Muscle layer of duodenum (tissue), 2 donors: ENCODE measurements at regions not wholly inside any gene's neighbourhood (a gene's known extent, or its start where the extent isn't known, plus 50 kb on each side); places are given as distances from the start of the nearest gene placed in this dataset.

Experiments
- H3K27ac ChIP-seq: one replicate; pipeline ENCODE4 v1.7.0; 2013; ENCODE audit warnings: mild to moderate bottlenecking, low read length
- H3K27me3 ChIP-seq: one replicate; pipeline ENCODE4 v1.7.0; 2013; ENCODE audit warnings: low read depth, mild to moderate bottlenecking, control low read depth, low read length
- H3K36me3 ChIP-seq, 2 donors: one replicate each; pipeline ENCODE4 v1.7.0; 2013; ENCODE audit warnings: low read length in 2 of 2, control low read depth in 1 of 2, mild to moderate bottlenecking in 1 of 2; ENCODE audit not compliant: insufficient read depth in 2 of 2, control insufficient read depth in 1 of 2
- H3K4me1 ChIP-seq, 2 donors: one replicate each; pipeline ENCODE4 v1.7.0; 2013; ENCODE audit warnings: low read length in 2 of 2, mild to moderate bottlenecking in 2 of 2, control low read depth in 1 of 2, moderate library complexity in 1 of 2; ENCODE audit not compliant: insufficient read depth in 2 of 2, control insufficient read depth in 1 of 2
- H3K4me3 ChIP-seq, 2 donors: one replicate each; pipeline ENCODE4 v1.7.0; 2013; ENCODE audit warnings: low read length in 2 of 2, low read depth in 1 of 2, mild to moderate bottlenecking in 1 of 2
- H3K9me3 ChIP-seq, 2 donors: one replicate each; pipeline ENCODE4 v1.7.0; 2013; ENCODE audit warnings: low read length in 2 of 2, control low read depth in 1 of 2, mild to moderate bottlenecking in 1 of 2; ENCODE audit not compliant: control insufficient read depth in 1 of 2
- donor health status: healthy.

- H3K4me1 ChIP-seq, result no peaks in the 10 kb centered on the region
- no peaks in the 10 kb centered on the region for H3K36me3 ChIP-seq
- H3K9me3 ChIP-seq, result peaks cover 0 to 17% of the 10 kb centered on the region in 2 donors
Measured at GRCh38 chr4:100754751-100755150, 236.9 kb upstream of the EMCN start.

GRCh38 chr4:100746141-100746739 lies 228.4 kb upstream of the EMCN start:
- no peaks in the 10 kb centered on the region for H3K36me3 ChIP-seq
- no peaks in the 10 kb centered on the region for H3K27me3 ChIP-seq
- H3K9me3 ChIP-seq, result no peaks in the 10 kb centered on the region
- H3K4me1 ChIP-seq, result no peaks in the 10 kb centered on the region
- no peak overlapping the region for H3K27ac ChIP-seq
- H3K4me3 ChIP-seq, result no peak overlapping the region

More at GRCh38 chr4:100754751-100755150, 236.9 kb upstream of the EMCN start:
- H3K27me3 ChIP-seq, result no peaks in the 10 kb centered on the region
- no peak overlapping the region for H3K27ac ChIP-seq
- no peak overlapping the region for H3K4me3 ChIP-seq

- no peak overlapping the region for H3K27ac ChIP-seq
- H3K9me3 ChIP-seq, result no peaks in the 10 kb centered on the region
- H3K4me1 ChIP-seq, result no peaks in the 10 kb centered on the region
Measured at GRCh38 chr4:100742045-100742444, 224.2 kb upstream of the EMCN start.

GRCh38 chr4:100739426-100739825 lies 221.6 kb upstream of the EMCN start:
- no peaks in the 10 kb centered on the region for H3K4me1 ChIP-seq
- no peak overlapping the region for H3K27ac ChIP-seq
- H3K9me3 ChIP-seq, result no peaks in the 10 kb centered on the region
- H3K4me3 ChIP-seq, result no peak overlapping the region
- no peaks in the 10 kb centered on the region for H3K27me3 ChIP-seq
- no peaks in the 10 kb centered on the region for H3K36me3 ChIP-seq

More at GRCh38 chr4:100742045-100742444, 224.2 kb upstream of the EMCN start:
- Histone ChIP-seq H3K27me3 (no peaks in the 10 kb centered on the region), H3K36me3 (no peaks in the 10 kb centered on the region), H3K4me3 (no peak overlapping the region)

GRCh38 chr4:100738196-100739165 lies 220.7 kb upstream of the EMCN start:
- no peaks in the 10 kb centered on the region for H3K27me3 ChIP-seq
- H3K9me3 ChIP-seq, result no peaks in the 10 kb centered on the region
- no peaks in the 10 kb centered on the region for H3K36me3 ChIP-seq
- no peak overlapping the region for H3K4me3 ChIP-seq
- H3K27ac ChIP-seq, result peak overlapping the region; percentile 20
- no peaks in the 10 kb centered on the region for H3K4me1 ChIP-seq

- Histone ChIP-seq H3K4me1 (no peaks in the 10 kb centered on the region), H3K4me3 (no peak overlapping the region), H3K36me3 (no peaks in the 10 kb centered on the region), H3K27me3 (no peaks in the 10 kb centered on the region), H3K27ac (no peak overlapping the region), H3K9me3 (no peaks in the 10 kb centered on the region)
Measured at GRCh38 chr4:100736641-100737451, 219.0 kb upstream of the EMCN start.

DNA sequence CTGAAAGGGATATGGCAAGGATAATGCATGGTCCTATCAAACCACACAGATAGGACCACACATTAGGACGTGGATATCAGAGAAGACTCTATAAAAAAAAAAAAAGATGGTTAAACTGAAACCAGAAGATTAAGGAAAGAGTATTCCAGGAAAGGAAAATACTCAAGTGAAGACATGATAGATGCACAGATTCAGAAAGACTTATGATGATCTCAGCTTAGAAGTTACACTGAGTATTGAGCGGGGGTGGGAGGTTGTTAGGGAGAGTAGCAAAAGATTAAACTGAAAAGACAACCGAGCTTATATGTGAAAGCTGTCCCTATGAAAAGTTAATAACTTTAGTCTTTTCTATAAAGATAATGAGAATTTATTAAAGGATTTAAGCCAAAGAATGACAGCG lies 211.0 kb upstream of the EMCN start:
- no peaks in the 10 kb centered on the region for H3K36me3 ChIP-seq
- no peak overlapping the region for H3K27ac ChIP-seq
- H3K9me3 ChIP-seq, result no peaks in the 10 kb centered on the region
- H3K27me3 ChIP-seq, result no peaks in the 10 kb centered on the region
- H3K4me1 ChIP-seq, result no peaks in the 10 kb centered on the region
- no peak overlapping the region for H3K4me3 ChIP-seq

- H3K27me3 ChIP-seq, result no peaks in the 10 kb centered on the region
- H3K9me3 ChIP-seq, result no peaks in the 10 kb centered on the region
- H3K27ac ChIP-seq, result no peak overlapping the region
- H3K36me3 ChIP-seq, result no peaks in the 10 kb centered on the region
- no peak overlapping the region for H3K4me3 ChIP-seq
- H3K4me1 ChIP-seq, result no peaks in the 10 kb centered on the region
Measured at GRCh38 chr4:100722866-100723459, 205.1 kb upstream of the EMCN start.

DNA sequence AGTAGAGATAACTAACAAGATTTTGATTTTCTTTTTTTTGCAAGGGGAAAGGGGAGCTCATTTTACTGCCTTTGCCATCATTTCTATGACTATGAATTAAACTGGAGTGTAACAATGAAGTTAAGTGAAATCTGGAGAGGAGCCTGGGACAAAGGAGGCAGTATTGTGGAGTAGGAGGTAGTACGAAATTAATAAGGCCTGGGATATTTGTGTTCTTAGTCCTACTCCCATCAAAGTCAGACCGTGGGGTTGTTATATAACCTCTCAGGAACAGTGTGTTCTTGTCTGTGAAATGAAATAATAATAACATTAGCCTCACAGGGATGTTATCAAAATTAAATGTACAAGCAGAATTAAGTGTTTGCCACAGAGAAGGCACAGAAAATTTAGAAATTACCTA lies 204.3 kb upstream of the EMCN start:
- H3K27me3 ChIP-seq, result no peaks in the 10 kb centered on the region
- no peaks in the 10 kb centered on the region for H3K9me3 ChIP-seq
- no peaks in the 10 kb centered on the region for H3K4me1 ChIP-seq
- no peaks in the 10 kb centered on the region for H3K36me3 ChIP-seq
- H3K4me3 ChIP-seq, result no peak overlapping the region
- no peak overlapping the region for H3K27ac ChIP-seq

GRCh38 chr4:100721490-100721889 lies 203.7 kb upstream of the EMCN start:
- Histone ChIP-seq H3K27me3 (no peaks in the 10 kb centered on the region), H3K9me3 (no peaks in the 10 kb centered on the region), H3K4me3 (no peak overlapping the region), H3K4me1 (no peaks in the 10 kb centered on the region), H3K36me3 (no peaks in the 10 kb centered on the region), H3K27ac (no peak overlapping the region)

GRCh38 chr4:100721077-100721476 lies 203.3 kb upstream of the EMCN start:
- H3K9me3 ChIP-seq, result no peaks in the 10 kb centered on the region
- H3K36me3 ChIP-seq, result no peaks in the 10 kb centered on the region
- H3K4me3 ChIP-seq, result no peak overlapping the region
- no peaks in the 10 kb centered on the region for H3K4me1 ChIP-seq
- H3K27me3 ChIP-seq, result no peaks in the 10 kb centered on the region
- no peak overlapping the region for H3K27ac ChIP-seq
